ENCODE measurements at regions not wholly inside any gene's neighbourhood (a gene's known extent, or its start where the extent isn't known, plus 50 kb on each side); places are given as distances from the start of the nearest gene placed in this dataset. TPM values are rescaled to one million over a fixed set of nuclear protein-coding genes. Genes with fewer than 3 reads are reported as not detected.
"Not testable (repeated sequence)": the region's sequence is repeated elsewhere in the genome, so short reads cannot be mapped to it uniquely, and the experiment has no call there.

GRCh38 chr15:23192313-23192712, 55.7 kb upstream of the GOLGA6L1 start:
- not testable (repeated sequence) for H3K4ac ChIP-seq (ENCODE audit: low read length); H3K18ac ChIP-seq (ENCODE audit: low read length); H3K79me1 ChIP-seq (ENCODE audit: low read depth, low read length); H2BK5ac ChIP-seq (ENCODE audit: low read length); H2AFZ ChIP-seq (ENCODE audit: low read length); H3K4me2 ChIP-seq (ENCODE audit: insufficient read depth, low read length, poor library complexity, severe bottlenecking); H2BK12ac ChIP-seq (ENCODE audit: low read length); H2BK15ac ChIP-seq (ENCODE audit: low read length); DNase-seq (ENCODE audit: low spot score); H4K91ac ChIP-seq (ENCODE audit: low read depth, low read length, poor library complexity); H3K27ac ChIP-seq (replicated peaks; ENCODE audit: low read length); H3K23ac ChIP-seq (ENCODE audit: low read depth, low read length, poor library complexity); H2BK120ac ChIP-seq (ENCODE audit: low read depth, low read length); H4K8ac ChIP-seq (ENCODE audit: low read depth, low read length); H3K9me3 ChIP-seq (replicated peaks in 1 of 2; ENCODE audit: control insufficient read depth in 2 of 2, insufficient read depth in 1 of 2, low read depth in 1 of 2, low read length in 2 of 2); H3K36me3 ChIP-seq (replicated peaks in 1 of 2; ENCODE audit: control insufficient read depth in 2 of 2, insufficient read depth in 2 of 2, low read length in 2 of 2); H3K4me1 ChIP-seq (ENCODE audit: control insufficient read depth in 2 of 2, insufficient read depth in 1 of 2, low read depth in 1 of 2, low read length in 2 of 2); H3K4me3 ChIP-seq (ENCODE audit: low read length in 2 of 2); H2AK5ac ChIP-seq (ENCODE audit: low read depth, low read length); H3K27me3 ChIP-seq (ENCODE audit: control insufficient read depth in 3 of 3, insufficient read depth in 3 of 3, low read depth in 1 of 3, low read length in 3 of 3); H3K9ac ChIP-seq (ENCODE audit: low read depth, low read length, poor library complexity); H3K14ac ChIP-seq (ENCODE audit: low read length)
- no CpG with 5 or more reads among the region's 1 CpG for WGBS, 2 donors (ENCODE audit: extremely low coverage in 2 of 2, insufficient read length in 2 of 2, insufficient replicate concordance in 1 of 2)

Small RNAs in the stretch of these regions (small RNA-seq; reads per million reads assigned to genes)
- gene AC116165.2 (ENCODE audit: insufficient read depth) = not detected
- gene MIR4509-1 (ENCODE audit: insufficient read depth) = not detected

All from neuronal stem cell (in vitro differentiated cells).